ENCODE measurements at regions not wholly inside any gene's neighbourhood (a gene's known extent, or its start where the extent isn't known, plus 50 kb on each side); places are given as distances from the start of the nearest gene placed in this dataset.
"Not testable (repeated sequence)": the region's sequence is repeated elsewhere in the genome, so short reads cannot be mapped to it uniquely, and the experiment has no call there.

DNA sequence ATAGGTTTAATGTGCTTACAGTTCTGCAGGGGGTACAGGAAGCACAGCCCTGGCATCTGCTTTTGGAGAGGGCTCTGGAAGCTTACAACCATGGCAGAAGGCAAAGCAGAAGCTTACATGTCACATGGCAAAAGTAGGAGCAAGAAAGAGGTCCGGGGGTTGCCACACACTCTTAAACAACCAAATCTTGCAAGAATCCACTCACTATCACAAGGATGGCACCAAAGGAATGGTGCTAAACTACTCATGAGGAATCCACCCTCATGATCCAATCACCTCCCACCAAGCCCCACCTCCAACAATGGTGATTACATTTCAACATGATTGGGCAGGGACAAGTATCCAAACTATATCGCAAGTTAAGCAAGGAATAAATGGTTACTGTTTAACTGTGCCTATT, 255.8 kb upstream of the AVPR1A start:
- DNase-seq (ENCODE audit: low spot score) = no peak

GRCh38 chr12:63404611-63405010, 253.6 kb upstream of the AVPR1A start:
- no peak for DNase-seq (ENCODE audit: low spot score)

DNA sequence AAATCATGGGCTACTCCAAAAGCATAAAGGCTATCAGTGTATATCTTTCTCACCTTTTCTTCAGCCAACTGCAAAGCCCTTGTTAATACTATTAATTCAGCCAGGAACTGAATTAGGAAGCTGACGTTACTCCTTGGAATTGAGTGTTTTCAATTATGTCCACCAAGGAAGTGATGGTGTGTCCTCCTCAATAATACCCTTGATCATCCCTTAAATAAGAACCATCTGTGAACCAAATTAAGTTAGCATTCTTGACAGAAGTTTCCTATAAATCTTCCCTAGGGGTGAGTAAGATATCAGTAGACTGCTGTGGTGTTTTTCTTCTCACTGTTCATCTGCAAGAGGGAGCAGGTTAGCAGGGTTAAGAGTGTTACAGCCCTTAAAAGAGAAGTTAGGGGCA, 252.3 kb upstream of the AVPR1A start:
- DNase-seq (ENCODE audit: low spot score) = no peak

- DNase-seq (ENCODE audit: low spot score) = peak; percentile 23
These were observed 249.7 kb upstream of the AVPR1A start for GRCh38 chr12:63400718-63401117.

GRCh38 chr12:63400318-63400717, 249.3 kb upstream of the AVPR1A start:
- no peak for DNase-seq (ENCODE audit: low spot score)

DNA sequence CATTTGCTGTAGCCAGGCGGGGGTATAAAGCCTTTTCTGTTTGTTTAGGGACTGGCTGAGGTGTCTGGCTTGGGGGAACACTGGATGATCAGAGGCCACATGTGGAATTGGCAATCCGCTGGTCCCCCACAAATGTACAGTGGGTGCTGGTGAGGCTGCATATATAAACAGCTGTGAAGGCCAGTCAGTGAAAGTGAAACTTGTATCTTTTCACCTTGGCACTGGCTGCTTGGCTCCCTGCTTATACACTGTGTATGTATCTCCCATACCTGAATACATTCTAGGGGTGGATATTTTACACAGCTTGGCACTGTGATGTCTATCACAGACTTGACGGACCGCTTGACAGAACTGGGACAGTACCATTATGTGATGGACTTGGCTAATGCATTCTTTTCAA, 246.8 kb upstream of the AVPR1A start:
- no peak for DNase-seq (ENCODE audit: low spot score)

DNA sequence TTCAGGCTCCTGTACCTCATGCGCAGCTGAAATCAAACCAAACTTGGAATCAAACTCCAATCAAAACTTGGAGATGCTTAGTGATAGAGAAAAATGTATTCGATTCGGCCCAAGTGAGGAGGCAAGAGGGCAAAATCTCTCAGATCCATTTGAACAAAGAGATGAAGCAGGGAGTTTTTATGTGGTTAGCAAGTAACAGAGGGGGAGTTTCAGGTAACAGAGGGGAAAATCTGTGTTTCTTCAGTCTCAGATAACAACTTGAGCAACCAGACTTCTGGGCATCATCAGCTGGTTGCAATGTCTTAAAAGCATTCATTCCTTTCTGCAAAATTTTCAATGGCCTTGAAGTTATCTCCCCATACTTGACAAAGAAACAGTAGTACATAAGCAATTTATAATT, 245.1 kb upstream of the AVPR1A start:
- no peak for DNase-seq (ENCODE audit: low spot score)

DNA sequence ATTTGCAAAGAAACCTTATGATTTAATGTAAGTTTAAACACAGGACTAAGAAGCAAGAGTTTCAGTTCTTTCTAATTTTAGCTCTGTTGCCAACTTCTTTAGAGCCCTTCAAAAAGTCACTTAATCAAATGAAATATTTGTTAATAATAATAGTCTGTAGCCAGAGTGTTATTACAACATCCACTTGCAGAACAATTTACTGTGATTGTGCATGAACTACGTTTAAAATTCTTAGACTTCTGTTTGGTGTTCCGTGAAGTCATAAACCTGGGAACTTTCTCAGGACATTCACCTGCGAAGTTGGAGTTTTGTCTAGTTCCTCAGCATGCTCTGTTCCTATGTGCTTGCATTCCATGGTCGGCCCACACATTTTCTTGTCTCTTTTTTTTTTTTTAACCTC, 244.0 kb upstream of the AVPR1A start:
- DNase-seq (ENCODE audit: low spot score) = no peak

- no peak for DNase-seq (ENCODE audit: low spot score)
These were observed 243.3 kb upstream of the AVPR1A start for GRCh38 chr12:63394349-63394748.

DNA sequence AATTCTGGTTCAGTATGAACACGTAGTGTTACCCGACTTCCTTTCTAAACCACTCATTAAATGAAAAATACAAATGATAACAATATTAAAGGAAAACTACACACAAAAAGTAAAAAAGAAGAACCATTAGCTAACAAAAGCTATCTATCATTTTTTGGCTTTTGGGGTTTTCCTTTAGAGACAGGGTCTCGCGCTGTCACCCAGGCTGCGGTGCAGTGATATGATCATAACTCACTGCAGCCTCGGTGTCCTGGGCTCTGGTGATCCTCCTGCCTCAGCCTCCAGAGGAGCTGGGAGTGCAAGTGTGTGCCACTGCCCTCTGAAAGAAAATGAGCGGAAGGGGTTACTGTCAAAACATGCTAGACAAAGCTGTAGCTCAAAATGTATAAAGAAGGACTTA, 238.2 kb upstream of the AVPR1A start:
- DNase-seq (ENCODE audit: low spot score) = no peak

GRCh38 chr12:63387771-63388170, 236.8 kb upstream of the AVPR1A start:
- DNase-seq (ENCODE audit: low spot score) = no peak

DNA sequence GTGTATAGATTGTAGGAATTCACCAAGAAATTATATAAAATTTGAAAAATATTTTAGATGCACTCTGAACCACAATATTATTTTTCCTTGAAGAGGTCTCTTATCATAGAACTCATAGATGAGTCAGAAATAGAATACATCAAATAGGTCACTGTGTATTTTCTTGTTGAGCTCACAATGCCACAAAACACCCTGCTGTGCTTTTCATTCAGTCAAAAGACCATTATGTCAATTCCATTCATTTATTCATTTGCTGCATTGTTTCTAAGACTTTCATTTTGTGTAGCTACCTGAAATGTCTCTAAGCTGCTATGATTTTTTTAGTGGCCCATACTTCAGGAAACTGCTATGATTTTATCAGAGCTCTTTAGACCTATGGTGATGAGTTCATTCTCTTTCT, 231.9 kb upstream of the AVPR1A start:
- DNase-seq (ENCODE audit: low spot score) = no peak

GRCh38 chr12:63362791-63363190, 211.8 kb upstream of the AVPR1A start:
- DNase-seq (ENCODE audit: low spot score) = peak; percentile 16

- no peak for DNase-seq (ENCODE audit: low spot score)
These were observed 211.2 kb upstream of the AVPR1A start for GRCh38 chr12:63362166-63362565.

- DNase-seq (ENCODE audit: low spot score) = no peak
These were observed 204.0 kb upstream of the AVPR1A start for GRCh38 chr12:63354969-63355368.

DNA sequence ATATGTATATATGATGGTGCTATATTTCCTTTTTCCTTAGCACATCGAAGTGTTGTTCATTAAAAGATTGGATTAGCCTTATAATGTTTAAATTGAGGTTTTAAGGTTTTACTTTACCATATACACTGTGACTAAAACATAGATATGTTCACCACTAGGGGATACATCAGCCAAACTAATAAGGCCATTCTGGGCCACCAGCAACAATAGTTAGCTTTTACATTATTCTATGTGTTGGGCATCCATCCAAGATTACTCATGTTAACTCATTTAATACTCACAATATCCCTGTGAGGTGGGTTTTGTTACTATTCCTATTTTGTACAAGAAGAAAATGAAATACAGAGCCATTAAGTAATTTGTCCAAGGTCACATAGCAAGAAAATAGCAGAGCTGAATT, 202.6 kb upstream of the AVPR1A start:
- DNase-seq (ENCODE audit: low spot score) = no peak

DNA sequence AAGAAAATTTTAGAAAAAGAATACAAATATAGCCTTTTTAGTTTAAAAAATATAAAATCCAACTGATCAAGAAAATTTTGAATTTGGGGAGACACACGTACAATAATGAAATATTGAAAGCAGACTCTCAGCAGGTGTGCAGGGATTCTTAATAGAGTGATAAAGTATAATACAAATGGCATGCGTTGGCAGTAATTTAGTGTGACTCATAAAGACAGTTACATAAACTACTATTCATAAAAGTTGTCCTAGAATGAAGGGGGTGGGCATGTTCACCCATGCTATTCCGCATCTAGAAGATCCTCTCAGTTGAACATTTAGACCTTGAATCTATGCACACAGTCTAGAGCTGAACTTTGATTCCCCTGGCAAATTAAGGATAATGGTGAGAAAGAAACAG, 200.4 kb upstream of the AVPR1A start:
- DNase-seq (ENCODE audit: low spot score) = no peak

GRCh38 chr12:63348556-63348955, 197.6 kb upstream of the AVPR1A start:
- DNase-seq (ENCODE audit: low spot score) = no peak

- not testable (repeated sequence) for DNase-seq (ENCODE audit: low spot score)
These were observed 186.2 kb upstream of the AVPR1A start for GRCh38 chr12:63337158-63337557.

DNA sequence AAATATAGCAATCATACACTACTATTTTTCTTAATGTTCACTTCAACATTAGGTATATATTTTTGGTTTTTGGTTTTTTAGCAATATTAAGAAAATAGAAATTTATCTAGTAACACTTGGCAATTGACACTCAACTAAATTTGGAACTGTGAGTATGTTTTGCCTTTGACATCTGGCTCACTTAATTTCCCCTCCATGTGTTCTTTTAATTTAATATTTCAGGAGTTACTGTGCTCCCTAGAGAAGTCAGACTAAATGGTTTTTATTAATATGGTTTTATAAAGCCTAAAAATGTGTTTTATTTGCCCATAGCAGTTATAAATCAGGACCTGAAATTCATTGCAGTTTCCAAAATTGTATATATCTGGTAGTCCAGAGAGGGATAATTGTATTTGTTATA, 175.3 kb upstream of the AVPR1A start:
- DNase-seq (ENCODE audit: low spot score) = no peak

GRCh38 chr12:63325757-63326156, 174.8 kb upstream of the AVPR1A start:
- no peak for DNase-seq (ENCODE audit: low spot score)

DNA sequence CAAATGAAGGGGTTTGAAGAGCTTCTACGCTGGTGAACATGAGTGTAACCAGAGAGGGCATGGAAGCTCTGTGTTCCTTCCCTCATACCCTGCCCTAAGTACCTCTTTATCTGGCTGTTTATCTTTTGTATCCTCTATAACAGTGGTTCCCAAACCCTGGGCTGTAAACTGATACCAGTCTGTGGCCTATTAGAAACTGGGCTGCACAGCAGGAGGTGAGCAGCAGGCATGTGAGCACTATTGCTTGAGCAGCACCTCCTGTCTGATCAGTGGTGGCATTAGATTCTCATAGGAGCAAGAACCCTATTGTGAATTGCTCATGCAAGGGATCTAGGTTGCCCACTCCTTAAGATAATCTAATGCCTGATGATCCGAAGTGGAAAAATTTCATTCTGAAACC, 172.9 kb upstream of the AVPR1A start:
- no peak for DNase-seq (ENCODE audit: low spot score)

- no peak for DNase-seq (ENCODE audit: low spot score)
These were observed 170.4 kb upstream of the AVPR1A start for GRCh38 chr12:63321373-63321772.

DNA sequence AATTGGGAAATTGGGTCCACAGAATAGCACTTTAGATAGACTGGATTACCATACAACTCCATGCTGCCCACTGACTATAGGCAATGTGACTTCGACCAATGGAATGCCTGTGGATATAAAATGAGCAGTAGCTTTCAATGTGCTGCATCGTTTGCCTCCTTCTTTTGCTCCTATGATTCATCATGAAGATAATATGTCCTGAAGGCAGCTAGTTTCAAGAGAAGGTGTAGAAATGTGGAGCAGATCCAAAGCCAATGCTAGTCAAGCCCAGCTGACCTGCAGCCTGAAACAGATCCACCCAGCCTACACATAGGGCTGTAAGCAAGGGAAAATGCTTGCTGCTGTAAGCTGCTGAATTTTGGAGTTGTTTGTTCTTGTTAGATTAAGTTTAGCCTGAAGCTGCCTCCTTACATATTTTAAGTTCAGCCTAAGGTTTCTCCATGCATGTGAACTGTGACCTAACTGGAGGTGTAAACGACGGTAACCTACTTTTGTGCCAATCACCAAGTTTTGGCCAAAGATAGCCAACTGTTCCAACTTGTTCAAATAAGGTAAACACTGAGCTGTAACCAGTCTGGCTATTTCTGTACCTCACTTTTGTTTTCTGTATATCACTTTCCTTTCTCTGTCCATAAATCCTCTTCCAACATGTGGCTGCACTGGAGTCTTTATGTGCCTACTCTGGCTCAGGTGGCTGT, 169.1 kb upstream of the AVPR1A start:
- DNase-seq (ENCODE audit: low spot score) = no peak

DNA sequence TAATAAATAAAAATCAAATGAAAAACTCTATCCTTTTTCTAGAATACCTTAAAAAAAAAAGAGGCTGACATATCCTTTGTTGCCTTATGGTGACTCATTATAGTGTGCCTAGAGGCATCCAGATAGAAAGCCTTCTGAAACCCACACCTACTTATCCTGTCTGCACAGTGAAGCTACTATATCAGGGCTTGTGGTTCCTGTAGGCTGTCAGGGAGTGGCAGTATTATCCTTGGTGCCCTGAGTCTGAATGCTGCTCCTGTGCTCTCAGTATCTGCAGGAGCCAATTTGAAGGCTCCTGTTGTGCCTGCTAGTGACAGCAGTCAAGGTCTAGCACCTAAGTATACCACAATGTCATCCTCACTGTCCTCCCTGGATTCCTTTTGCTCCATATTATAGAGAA, 168.4 kb upstream of the AVPR1A start:
- DNase-seq (ENCODE audit: low spot score) = peak; percentile 74

Measured in SW480 (cell line).